GM23338 (cell line): ENCODE measurements at regions not wholly inside any gene's neighbourhood (a gene's known extent, or its start where the extent isn't known, plus 50 kb on each side); places are given as distances from the start of the nearest gene placed in this dataset.

Experiments
- ATAC-seq: fragments of 200-7000 bp; cut with Tn5 transposase; 3 replicates; pipeline ENCODE4 v1.9.1; 2020
- DNase-seq: peaks from one replicate; pipeline ENCODE4 v3.0.0-alpha.2; 2015; ENCODE audit warnings: low spot score
- H2AFZ ChIP-seq: fragments of 200-600 bp; sonication (generic); 2 replicates; pipeline ENCODE4 v1.8.0; 2016; ENCODE audit warnings: antibody characterized with exemption, mild to moderate bottlenecking, moderate library complexity
- H3F3A ChIP-seq: fragments of 200-600 bp; sonication (generic); replicated peaks from 2 replicates; pipeline ENCODE4 v1.8.0; 2017; ENCODE audit warnings: antibody characterized with exemption, mixed run types, low read depth
- H3K27ac ChIP-seq: fragments of 200-600 bp; sonication (generic); 2 replicates; pipeline ENCODE4 v1.6.1; 2016; ENCODE audit warnings: low read depth
- H3K27me3 ChIP-seq: fragments of 200-600 bp; sonication (generic); 2 replicates; pipeline ENCODE4 v1.8.0; 2016; ENCODE audit warnings: mild to moderate bottlenecking, mixed run types, moderate library complexity; ENCODE audit not compliant: insufficient read depth
- H3K36me3 ChIP-seq: fragments of 200-600 bp; sonication (generic); 2 replicates; pipeline ENCODE4 v1.8.0; 2016; ENCODE audit warnings: mild to moderate bottlenecking; ENCODE audit not compliant: insufficient read depth
- H3K4me1 ChIP-seq: fragments of 200-600 bp; sonication (generic); 2 replicates; pipeline ENCODE4 v1.8.0; 2016; ENCODE audit warnings: mild to moderate bottlenecking, moderate library complexity; ENCODE audit not compliant: insufficient read depth
- H3K4me2 ChIP-seq: fragments of 200-600 bp; sonication (generic); 2 replicates; pipeline ENCODE4 v1.7.1; 2017; ENCODE audit warnings: mixed run types
- H3K4me3 ChIP-seq: fragments of 200-600 bp; sonication (generic); 2 replicates; pipeline ENCODE4 v1.6.1; 2016; ENCODE audit warnings: mixed run types
- H3K79me2 ChIP-seq: fragments of 200-600 bp; sonication (generic); replicated peaks from 2 replicates; pipeline ENCODE4 v1.8.0; 2017; ENCODE audit warnings: mild to moderate bottlenecking; ENCODE audit not compliant: insufficient read depth
- H3K9me2 ChIP-seq: fragments of 200-600 bp; sonication (generic); 2 replicates; pipeline ENCODE4 v1.8.0; 2017; ENCODE audit not compliant: insufficient read depth
- H4K20me1 ChIP-seq: fragments of 200-600 bp; sonication (generic); replicated peaks from 2 replicates; pipeline ENCODE4 v1.8.0; 2017; ENCODE audit warnings: mild to moderate bottlenecking; ENCODE audit not compliant: insufficient read depth
- H3K27ac Mint-ChIP-seq: 2 replicates; pipeline ENCODE4 v1.8.0; 2020; ENCODE audit warnings: inconsistent platforms, mild to moderate bottlenecking, moderate library complexity, mixed read lengths
- H3K27me3 Mint-ChIP-seq: 3 replicates; pipeline ENCODE4 v1.8.0; 2022; ENCODE audit warnings: low read depth, mild to moderate bottlenecking, moderate library complexity, mixed read lengths, inconsistent platforms; ENCODE audit not compliant: insufficient read depth, poor library complexity
- H3K36me3 Mint-ChIP-seq: 3 replicates; pipeline ENCODE4 v1.8.0; 2021; ENCODE audit warnings: low read depth, mild to moderate bottlenecking, inconsistent platforms, moderate library complexity, mixed read lengths
- H3K4me1 Mint-ChIP-seq: 3 replicates; pipeline ENCODE4 v1.8.0; 2020; ENCODE audit warnings: mild to moderate bottlenecking, inconsistent platforms, mixed read lengths
- H3K4me3 Mint-ChIP-seq: 3 replicates; pipeline ENCODE4 v1.8.0; 2021; ENCODE audit warnings: moderate library complexity, mild to moderate bottlenecking, inconsistent platforms, mixed read lengths
- H3K9me3 Mint-ChIP-seq: 3 replicates; pipeline ENCODE4 v1.8.0; 2020; ENCODE audit warnings: moderate library complexity, mild to moderate bottlenecking, inconsistent platforms, mixed read lengths
- CREB1 ChIP-seq: fragments of 250-450 bp; sonication (Bioruptor Pico); IDR thresholded peaks from 2 replicates; pipeline ENCODE4 v1.5.0; 2020; ENCODE audit warnings: low read depth, mild to moderate bottlenecking, moderate library complexity
- EZH2 ChIP-seq: fragments of 200-600 bp; sonication (generic); IDR thresholded peaks from one replicate; pipeline ENCODE4 v1.8.0; 2017; ENCODE audit warnings: antibody characterized with exemption, mild to moderate bottlenecking, low read depth; ENCODE audit not compliant: unreplicated experiment
- EZH2phosphoT487 ChIP-seq: fragments of 200-600 bp; sonication (generic); IDR thresholded peaks from one replicate; pipeline ENCODE4 v1.8.1; 2018; ENCODE audit warnings: antibody characterized with exemption; ENCODE audit not compliant: unreplicated experiment
- JUNB ChIP-seq: IDR thresholded peaks from one replicate; pipeline ENCODE4 v1.6.1; 2016; ENCODE audit warnings: antibody characterized with exemption; ENCODE audit not compliant: unreplicated experiment
- NANOG ChIP-seq: IDR thresholded peaks from 2 replicates; pipeline ENCODE4 v1.6.1; 2016; ENCODE audit warnings: antibody characterized with exemption, borderline replicate concordance
- POLR2AphosphoS5 ChIP-seq: IDR thresholded peaks from 2 replicates; pipeline ENCODE4 v1.6.1; 2016; ENCODE audit warnings: antibody characterized with exemption, low read depth
- STAT1 ChIP-seq: IDR thresholded peaks from one replicate; pipeline ENCODE4 v1.6.1; 2016; ENCODE audit warnings: antibody characterized with exemption; ENCODE audit not compliant: unreplicated experiment
- ZNF114 ChIP-seq: fragments of 250-450 bp; sonication (Bioruptor Pico); IDR thresholded peaks from 2 replicates; pipeline ENCODE4 v1.5.0; 2020; ENCODE audit warnings: mild to moderate bottlenecking, moderate library complexity
- ZNF331 ChIP-seq: fragments of 250-450 bp; sonication (Bioruptor Pico); IDR thresholded peaks from 2 replicates; pipeline ENCODE4 v1.5.0; 2020; ENCODE audit warnings: low read depth, mild to moderate bottlenecking, moderate library complexity
- TF ChIP-seq, protein P1 (sequence below): IDR thresholded peaks from 2 replicates; pipeline ENCODE4 v1.6.1; 2016; ENCODE audit warnings: antibody characterized with exemption
- TF ChIP-seq, protein P2 (sequence below): fragments of 250-450 bp; sonication (Bioruptor Pico); IDR thresholded peaks from 2 replicates; pipeline ENCODE4 v1.5.0; 2020; ENCODE audit warnings: mild to moderate bottlenecking, moderate library complexity
- TF ChIP-seq, protein P3 (sequence below), 2 experiments: fragments of 200-600 bp in 1 of 2; sonication (generic) in 1 of 2; conservative IDR thresholded peaks; 2 replicates each; pipeline versions ENCODE4 v1.5.1 to v1.6.1; 2016 to 2017; ENCODE audit warnings: antibody characterized with exemption in 2 of 2, low read depth in 2 of 2, mild to moderate bottlenecking in 2 of 2, moderate library complexity in 1 of 2
- TF ChIP-seq, protein P4 (sequence below): IDR thresholded peaks from one replicate; pipeline ENCODE4 v1.6.1; 2018; ENCODE audit warnings: antibody characterized with exemption; ENCODE audit not compliant: unreplicated experiment

DNA sequence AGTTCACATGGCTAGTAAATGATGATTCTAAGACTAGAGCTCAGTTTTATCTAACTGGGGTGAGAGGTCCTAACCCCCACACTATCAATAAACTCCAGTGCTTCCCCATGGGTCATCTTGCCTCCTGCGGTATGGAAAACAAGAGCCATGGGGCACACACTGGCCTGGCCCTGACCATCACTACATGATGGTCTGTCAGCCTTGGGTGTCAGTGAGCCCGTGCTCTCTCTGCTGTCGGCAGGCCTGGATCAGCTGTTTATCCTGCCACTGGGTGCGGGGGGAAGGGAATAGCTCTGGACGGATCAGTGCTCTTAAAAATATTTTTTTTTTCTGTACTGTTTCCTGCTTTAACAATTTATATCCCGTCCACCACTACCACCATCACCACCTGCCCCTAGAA lies 255.0 kb upstream of the ADGRL2 start:
- Histone ChIP-seq H2AFZ (no peak overlapping the region), H3K4me1 (peaks cover 27% of the 10 kb centered on the region), H3K79me2 (no peaks in the 10 kb centered on the region), H3K36me3 (no peaks in the 10 kb centered on the region), H3F3A (peaks cover 5% of the 10 kb centered on the region; the same call in 1 of the 2 replicates), H3K27ac (no peak overlapping the region), H3K4me3 (no peak overlapping the region), H3K9me2 (peaks cover 9% of the 10 kb centered on the region; the same call in 1 of the 2 replicates), H4K20me1 (no peaks in the 10 kb centered on the region), H3K27me3 (no peaks in the 10 kb centered on the region), H3K4me2 (no peak overlapping the region)
- Mint-ChIP-seq H3K4me3 (no peak overlapping the region), H3K36me3 (peaks cover 3% of the 10 kb centered on the region; the same call in 1 of the 3 replicates), H3K27me3 (peaks cover 6% of the 10 kb centered on the region), H3K4me1 (peaks cover 57% of the 10 kb centered on the region), H3K27ac (no peak overlapping the region), H3K9me3 (no peaks in the 10 kb centered on the region; the same call in 2 of the 3 replicates)
- no peak for TF ChIP-seq EZH2
- TF ChIP-seq, protein P1, sequence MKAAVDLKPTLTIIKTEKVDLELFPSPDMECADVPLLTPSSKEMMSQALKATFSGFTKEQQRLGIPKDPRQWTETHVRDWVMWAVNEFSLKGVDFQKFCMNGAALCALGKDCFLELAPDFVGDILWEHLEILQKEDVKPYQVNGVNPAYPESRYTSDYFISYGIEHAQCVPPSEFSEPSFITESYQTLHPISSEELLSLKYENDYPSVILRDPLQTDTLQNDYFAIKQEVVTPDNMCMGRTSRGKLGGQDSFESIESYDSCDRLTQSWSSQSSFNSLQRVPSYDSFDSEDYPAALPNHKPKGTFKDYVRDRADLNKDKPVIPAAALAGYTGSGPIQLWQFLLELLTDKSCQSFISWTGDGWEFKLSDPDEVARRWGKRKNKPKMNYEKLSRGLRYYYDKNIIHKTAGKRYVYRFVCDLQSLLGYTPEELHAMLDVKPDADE, result no peak
- TF ChIP-seq, protein P2, sequence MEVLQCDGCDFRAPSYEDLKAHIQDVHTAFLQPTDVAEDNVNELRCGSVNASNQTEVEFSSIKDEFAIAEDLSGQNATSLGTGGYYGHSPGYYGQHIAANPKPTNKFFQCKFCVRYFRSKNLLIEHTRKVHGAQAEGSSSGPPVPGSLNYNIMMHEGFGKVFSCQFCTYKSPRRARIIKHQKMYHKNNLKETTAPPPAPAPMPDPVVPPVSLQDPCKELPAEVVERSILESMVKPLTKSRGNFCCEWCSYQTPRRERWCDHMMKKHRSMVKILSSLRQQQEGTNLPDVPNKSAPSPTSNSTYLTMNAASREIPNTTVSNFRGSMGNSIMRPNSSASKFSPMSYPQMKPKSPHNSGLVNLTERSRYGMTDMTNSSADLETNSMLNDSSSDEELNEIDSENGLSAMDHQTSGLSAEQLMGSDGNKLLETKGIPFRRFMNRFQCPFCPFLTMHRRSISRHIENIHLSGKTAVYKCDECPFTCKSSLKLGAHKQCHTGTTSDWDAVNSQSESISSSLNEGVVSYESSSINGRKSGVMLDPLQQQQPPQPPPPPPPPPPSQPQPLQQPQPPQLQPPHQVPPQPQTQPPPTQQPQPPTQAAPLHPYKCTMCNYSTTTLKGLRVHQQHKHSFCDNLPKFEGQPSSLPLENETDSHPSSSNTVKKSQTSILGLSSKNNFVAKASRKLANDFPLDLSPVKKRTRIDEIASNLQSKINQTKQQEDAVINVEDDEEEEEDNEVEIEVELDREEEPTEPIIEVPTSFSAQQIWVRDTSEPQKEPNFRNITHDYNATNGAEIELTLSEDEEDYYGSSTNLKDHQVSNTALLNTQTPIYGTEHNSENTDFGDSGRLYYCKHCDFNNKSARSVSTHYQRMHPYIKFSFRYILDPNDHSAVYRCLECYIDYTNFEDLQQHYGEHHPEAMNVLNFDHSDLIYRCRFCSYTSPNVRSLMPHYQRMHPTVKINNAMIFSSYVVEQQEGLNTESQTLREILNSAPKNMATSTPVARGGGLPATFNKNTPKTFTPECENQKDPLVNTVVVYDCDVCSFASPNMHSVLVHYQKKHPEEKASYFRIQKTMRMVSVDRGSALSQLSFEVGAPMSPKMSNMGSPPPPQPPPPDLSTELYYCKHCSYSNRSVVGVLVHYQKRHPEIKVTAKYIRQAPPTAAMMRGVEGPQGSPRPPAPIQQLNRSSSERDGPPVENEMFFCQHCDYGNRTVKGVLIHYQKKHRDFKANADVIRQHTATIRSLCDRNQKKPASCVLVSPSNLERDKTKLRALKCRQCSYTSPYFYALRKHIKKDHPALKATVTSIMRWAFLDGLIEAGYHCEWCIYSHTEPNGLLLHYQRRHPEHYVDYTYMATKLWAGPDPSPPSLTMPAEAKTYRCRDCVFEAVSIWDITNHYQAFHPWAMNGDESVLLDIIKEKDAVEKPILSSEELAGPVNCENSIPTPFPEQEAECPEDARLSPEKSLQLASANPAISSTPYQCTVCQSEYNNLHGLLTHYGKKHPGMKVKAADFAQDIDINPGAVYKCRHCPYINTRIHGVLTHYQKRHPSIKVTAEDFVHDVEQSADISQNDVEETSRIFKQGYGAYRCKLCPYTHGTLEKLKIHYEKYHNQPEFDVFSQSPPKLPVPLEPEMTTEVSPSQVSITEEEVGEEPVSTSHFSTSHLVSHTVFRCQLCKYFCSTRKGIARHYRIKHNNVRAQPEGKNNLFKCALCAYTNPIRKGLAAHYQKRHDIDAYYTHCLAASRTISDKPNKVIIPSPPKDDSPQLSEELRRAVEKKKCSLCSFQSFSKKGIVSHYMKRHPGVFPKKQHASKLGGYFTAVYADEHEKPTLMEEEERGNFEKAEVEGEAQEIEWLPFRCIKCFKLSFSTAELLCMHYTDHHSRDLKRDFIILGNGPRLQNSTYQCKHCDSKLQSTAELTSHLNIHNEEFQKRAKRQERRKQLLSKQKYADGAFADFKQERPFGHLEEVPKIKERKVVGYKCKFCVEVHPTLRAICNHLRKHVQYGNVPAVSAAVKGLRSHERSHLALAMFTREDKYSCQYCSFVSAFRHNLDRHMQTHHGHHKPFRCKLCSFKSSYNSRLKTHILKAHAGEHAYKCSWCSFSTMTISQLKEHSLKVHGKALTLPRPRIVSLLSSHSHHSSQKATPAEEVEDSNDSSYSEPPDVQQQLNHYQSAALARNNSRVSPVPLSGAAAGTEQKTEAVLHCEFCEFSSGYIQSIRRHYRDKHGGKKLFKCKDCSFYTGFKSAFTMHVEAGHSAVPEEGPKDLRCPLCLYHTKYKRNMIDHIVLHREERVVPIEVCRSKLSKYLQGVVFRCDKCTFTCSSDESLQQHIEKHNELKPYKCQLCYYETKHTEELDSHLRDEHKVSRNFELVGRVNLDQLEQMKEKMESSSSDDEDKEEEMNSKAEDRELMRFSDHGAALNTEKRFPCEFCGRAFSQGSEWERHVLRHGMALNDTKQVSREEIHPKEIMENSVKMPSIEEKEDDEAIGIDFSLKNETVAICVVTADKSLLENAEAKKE (CRISPR knock-in tag), result no peak
- no peak for TF ChIP-seq NANOG
- TF ChIP-seq, protein P3, sequence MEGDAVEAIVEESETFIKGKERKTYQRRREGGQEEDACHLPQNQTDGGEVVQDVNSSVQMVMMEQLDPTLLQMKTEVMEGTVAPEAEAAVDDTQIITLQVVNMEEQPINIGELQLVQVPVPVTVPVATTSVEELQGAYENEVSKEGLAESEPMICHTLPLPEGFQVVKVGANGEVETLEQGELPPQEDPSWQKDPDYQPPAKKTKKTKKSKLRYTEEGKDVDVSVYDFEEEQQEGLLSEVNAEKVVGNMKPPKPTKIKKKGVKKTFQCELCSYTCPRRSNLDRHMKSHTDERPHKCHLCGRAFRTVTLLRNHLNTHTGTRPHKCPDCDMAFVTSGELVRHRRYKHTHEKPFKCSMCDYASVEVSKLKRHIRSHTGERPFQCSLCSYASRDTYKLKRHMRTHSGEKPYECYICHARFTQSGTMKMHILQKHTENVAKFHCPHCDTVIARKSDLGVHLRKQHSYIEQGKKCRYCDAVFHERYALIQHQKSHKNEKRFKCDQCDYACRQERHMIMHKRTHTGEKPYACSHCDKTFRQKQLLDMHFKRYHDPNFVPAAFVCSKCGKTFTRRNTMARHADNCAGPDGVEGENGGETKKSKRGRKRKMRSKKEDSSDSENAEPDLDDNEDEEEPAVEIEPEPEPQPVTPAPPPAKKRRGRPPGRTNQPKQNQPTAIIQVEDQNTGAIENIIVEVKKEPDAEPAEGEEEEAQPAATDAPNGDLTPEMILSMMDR (conservative IDR thresholded peaks at IDR 0.05; ENCODE audit: low read depth in 2 of 2), result no peak
- TF ChIP-seq ZNF331 (CRISPR knock-in tag), result no peak
- TF ChIP-seq STAT1, result no peak
- TF ChIP-seq JUNB, result no peak
- no peak for TF ChIP-seq ZNF114 (CRISPR knock-in tag)
- no peak for TF ChIP-seq CREB1 (CRISPR knock-in tag)
- TF ChIP-seq, protein P4, sequence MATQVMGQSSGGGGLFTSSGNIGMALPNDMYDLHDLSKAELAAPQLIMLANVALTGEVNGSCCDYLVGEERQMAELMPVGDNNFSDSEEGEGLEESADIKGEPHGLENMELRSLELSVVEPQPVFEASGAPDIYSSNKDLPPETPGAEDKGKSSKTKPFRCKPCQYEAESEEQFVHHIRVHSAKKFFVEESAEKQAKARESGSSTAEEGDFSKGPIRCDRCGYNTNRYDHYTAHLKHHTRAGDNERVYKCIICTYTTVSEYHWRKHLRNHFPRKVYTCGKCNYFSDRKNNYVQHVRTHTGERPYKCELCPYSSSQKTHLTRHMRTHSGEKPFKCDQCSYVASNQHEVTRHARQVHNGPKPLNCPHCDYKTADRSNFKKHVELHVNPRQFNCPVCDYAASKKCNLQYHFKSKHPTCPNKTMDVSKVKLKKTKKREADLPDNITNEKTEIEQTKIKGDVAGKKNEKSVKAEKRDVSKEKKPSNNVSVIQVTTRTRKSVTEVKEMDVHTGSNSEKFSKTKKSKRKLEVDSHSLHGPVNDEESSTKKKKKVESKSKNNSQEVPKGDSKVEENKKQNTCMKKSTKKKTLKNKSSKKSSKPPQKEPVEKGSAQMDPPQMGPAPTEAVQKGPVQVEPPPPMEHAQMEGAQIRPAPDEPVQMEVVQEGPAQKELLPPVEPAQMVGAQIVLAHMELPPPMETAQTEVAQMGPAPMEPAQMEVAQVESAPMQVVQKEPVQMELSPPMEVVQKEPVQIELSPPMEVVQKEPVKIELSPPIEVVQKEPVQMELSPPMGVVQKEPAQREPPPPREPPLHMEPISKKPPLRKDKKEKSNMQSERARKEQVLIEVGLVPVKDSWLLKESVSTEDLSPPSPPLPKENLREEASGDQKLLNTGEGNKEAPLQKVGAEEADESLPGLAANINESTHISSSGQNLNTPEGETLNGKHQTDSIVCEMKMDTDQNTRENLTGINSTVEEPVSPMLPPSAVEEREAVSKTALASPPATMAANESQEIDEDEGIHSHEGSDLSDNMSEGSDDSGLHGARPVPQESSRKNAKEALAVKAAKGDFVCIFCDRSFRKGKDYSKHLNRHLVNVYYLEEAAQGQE, result no peak
- TF ChIP-seq POLR2AphosphoS5, result no peak
- no peak for TF ChIP-seq EZH2phosphoT487
- ATAC-seq (no peak), DNase-seq (no peak)
